SK-N-MC (cell line): ENCODE measurements at regions not wholly inside any gene's neighbourhood (a gene's known extent, or its start where the extent isn't known, plus 50 kb on each side); places are given as distances from the start of the nearest gene placed in this dataset.

Experiments used
- EZH2 ChIP-seq: fragments of 200-600 bp; sonication (generic); IDR thresholded peaks from one replicate; pipeline ENCODE4 v1.6.1; 2017; ENCODE audit warnings: antibody characterized with exemption
- POLR2AphosphoS5 ChIP-seq: IDR thresholded peaks from 2 replicates; pipeline ENCODE4 v1.6.1; 2012; ENCODE audit warnings: mild to moderate bottlenecking, low read depth, low read length, borderline replicate concordance

DNA sequence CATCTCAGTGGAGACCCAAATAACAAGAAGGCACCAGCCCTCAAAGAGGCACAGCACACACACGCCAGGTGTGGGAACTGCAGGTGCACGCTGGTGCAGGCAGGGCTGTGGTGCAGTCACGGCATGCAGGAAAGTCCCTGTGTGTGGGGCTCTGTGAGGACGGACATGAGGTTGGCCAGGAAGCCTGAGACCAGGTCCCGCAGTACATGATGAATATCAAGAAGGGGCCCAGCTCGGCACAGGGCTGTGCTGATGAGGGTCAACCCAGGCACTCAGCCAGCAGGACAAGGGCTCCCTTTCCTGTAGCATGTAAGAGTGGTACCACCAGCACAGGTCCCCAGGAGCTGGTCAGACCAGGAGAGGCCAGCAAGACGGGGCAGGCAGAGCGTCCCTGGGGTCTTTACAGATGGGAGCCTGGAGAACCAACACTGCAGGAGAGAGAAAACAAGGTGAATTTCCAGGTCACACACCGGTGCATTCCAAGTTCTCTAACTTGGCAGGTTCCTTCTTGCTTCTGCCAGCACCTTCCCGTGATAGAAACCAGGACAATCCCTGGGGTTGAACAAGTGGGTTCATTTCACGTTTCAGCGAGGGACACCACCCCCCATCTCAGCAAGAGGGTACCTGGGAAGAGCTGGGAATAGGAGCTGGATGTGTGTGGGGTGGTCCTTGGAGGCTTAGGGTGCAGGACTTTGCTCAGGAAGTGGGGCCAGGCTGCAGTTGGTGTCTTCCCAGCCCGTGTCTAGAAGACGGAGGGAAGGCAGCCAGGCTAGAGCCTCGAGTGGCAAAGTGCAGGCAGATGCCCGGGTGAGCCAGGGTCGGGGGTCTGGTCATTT, 244.8 kb upstream of the TCERG1L start:
- TF ChIP-seq EZH2 (no peak), POLR2AphosphoS5 (no peak)
